Inflammatory macrophage (primary cell): ENCODE measurements at regions not wholly inside any gene's neighbourhood (a gene's known extent, or its start where the extent isn't known, plus 50 kb on each side); places are given as distances from the start of the nearest gene placed in this dataset.

Experiments
- DNase-seq, 2 donors: peaks; one replicate each; pipeline ENCODE4 v3.0.0-alpha.2; 2020 to 2022

GRCh38 chr13:59474696-59475095, 689.0 kb downstream of the DIAPH3 start:
- DNase-seq = no peak

GRCh38 chr13:59475911-59476310, 687.8 kb downstream of the DIAPH3 start:
- no peak for DNase-seq

- DNase-seq = no peak
Measured at GRCh38 chr13:59476366-59476765, 687.4 kb downstream of the DIAPH3 start.

- DNase-seq = no peak
Measured at GRCh38 chr13:59477011-59477410, 686.7 kb downstream of the DIAPH3 start.

- no peak for DNase-seq
Measured at GRCh38 chr13:59478908-59479307, 684.8 kb downstream of the DIAPH3 start.

- DNase-seq = no peak
Measured at GRCh38 chr13:59479629-59480028, 684.1 kb downstream of the DIAPH3 start.

- no peak for DNase-seq
Measured at GRCh38 chr13:59480396-59481259, 683.1 kb downstream of the DIAPH3 start.

GRCh38 chr13:59483501-59484145, 680.1 kb downstream of the DIAPH3 start:
- DNase-seq = no peak

- DNase-seq = no peak
Measured at GRCh38 chr13:59487883-59488282, 675.8 kb downstream of the DIAPH3 start.

GRCh38 chr13:59488436-59488835, 675.3 kb downstream of the DIAPH3 start:
- no peak for DNase-seq

- DNase-seq = no peak
Measured at GRCh38 chr13:59490651-59491050, 673.1 kb downstream of the DIAPH3 start.

- DNase-seq = no peak
Measured at GRCh38 chr13:59492030-59492636, 671.6 kb downstream of the DIAPH3 start.

GRCh38 chr13:59493436-59493965, 670.2 kb downstream of the DIAPH3 start:
- DNase-seq = no peak

GRCh38 chr13:59494151-59494550, 669.6 kb downstream of the DIAPH3 start:
- no peak for DNase-seq

GRCh38 chr13:59494560-59494970, 669.2 kb downstream of the DIAPH3 start:
- DNase-seq = no peak

- DNase-seq = no peak
Measured at GRCh38 chr13:59495299-59495698, 668.4 kb downstream of the DIAPH3 start.

- DNase-seq = no peak
Measured at GRCh38 chr13:59495936-59496512, 667.7 kb downstream of the DIAPH3 start.

- no peak for DNase-seq
Measured at GRCh38 chr13:59497621-59498247, 666.0 kb downstream of the DIAPH3 start.

GRCh38 chr13:59501004-59501403, 662.7 kb downstream of the DIAPH3 start:
- DNase-seq = no peak

- DNase-seq = no peak
Measured at GRCh38 chr13:59504407-59504806, 659.3 kb downstream of the DIAPH3 start.

- DNase-seq = no peak
Measured at GRCh38 chr13:59510386-59510785, 653.3 kb downstream of the DIAPH3 start.

- DNase-seq = no peak
Measured at GRCh38 chr13:59513686-59514085, 650.0 kb downstream of the DIAPH3 start.

GRCh38 chr13:59514316-59514715, 649.4 kb downstream of the DIAPH3 start:
- DNase-seq = no peak
